ENCODE measurements at regions not wholly inside any gene's neighbourhood (a gene's known extent, or its start where the extent isn't known, plus 50 kb on each side); places are given as distances from the start of the nearest gene placed in this dataset.
"Not testable (repeated sequence)": the region's sequence is repeated elsewhere in the genome, so short reads cannot be mapped to it uniquely, and the experiment has no call there.

DNA sequence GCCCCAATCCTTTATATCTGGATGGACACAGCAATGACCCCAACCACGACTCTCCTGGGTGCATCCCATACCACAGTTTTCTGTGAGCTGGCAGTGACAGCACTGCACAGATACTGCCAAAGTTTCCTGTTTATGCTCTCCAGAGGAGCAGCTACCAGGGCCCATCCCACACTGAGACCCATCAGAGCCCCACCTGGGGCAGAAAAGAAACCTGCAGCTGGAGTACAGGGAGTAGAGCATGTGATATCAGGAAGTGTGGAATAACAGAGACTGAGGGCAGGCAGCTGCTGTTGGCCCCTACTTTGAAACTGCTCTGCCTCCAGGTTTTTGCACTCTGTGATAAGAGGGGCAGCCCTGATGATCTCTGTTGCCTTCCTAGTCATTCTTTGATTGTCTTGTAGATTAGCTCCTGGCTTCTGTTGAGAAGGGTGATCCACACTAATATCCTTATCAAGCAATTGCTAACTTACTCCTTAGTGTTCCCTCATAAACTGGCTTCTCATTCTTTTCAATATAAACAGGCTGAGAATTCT lies 526.3 kb upstream of the TECRL start:
- no peak for TF ChIP-seq LEF1 (IDR thresholded peaks at IDR 0.05; ENCODE audit: borderline replicate concordance)
- TF ChIP-seq, protein P1, sequence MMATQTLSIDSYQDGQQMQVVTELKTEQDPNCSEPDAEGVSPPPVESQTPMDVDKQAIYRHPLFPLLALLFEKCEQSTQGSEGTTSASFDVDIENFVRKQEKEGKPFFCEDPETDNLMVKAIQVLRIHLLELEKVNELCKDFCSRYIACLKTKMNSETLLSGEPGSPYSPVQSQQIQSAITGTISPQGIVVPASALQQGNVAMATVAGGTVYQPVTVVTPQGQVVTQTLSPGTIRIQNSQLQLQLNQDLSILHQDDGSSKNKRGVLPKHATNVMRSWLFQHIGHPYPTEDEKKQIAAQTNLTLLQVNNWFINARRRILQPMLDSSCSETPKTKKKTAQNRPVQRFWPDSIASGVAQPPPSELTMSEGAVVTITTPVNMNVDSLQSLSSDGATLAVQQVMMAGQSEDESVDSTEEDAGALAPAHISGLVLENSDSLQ (IDR thresholded peaks at IDR 0.05), result no peak
- no peak for TF ChIP-seq ARNT (IDR thresholded peaks at IDR 0.05)
- TF ChIP-seq FOXM1 (IDR thresholded peaks at IDR 0.05; ENCODE audit: borderline replicate concordance), result no peak
- TF ChIP-seq CTBP1 (IDR thresholded peaks at IDR 0.05; ENCODE audit: borderline replicate concordance), result no peak
- TF ChIP-seq L3MBTL2 (conservative IDR thresholded peaks at IDR 0.05), result no peak
- TF ChIP-seq ZNF384 (IDR thresholded peaks at IDR 0.05), result no peak
- TF ChIP-seq HDGF (IDR thresholded peaks at IDR 0.05; ENCODE audit: borderline replicate concordance), result no peak
- TF ChIP-seq SP1 (IDR thresholded peaks at IDR 0.05), result no peak
- no peak for TF ChIP-seq NFRKB (IDR thresholded peaks at IDR 0.05)
- TF ChIP-seq FOXK2 (IDR thresholded peaks at IDR 0.05), result no peak
- TF ChIP-seq ELF4 (IDR thresholded peaks at IDR 0.05), result no peak
- TF ChIP-seq TARDBP (IDR thresholded peaks at IDR 0.05), result no peak
- TF ChIP-seq SUZ12 (IDR thresholded peaks at IDR 0.05), result no peak
- TF ChIP-seq FOXA1 (IDR thresholded peaks at IDR 0.05), result no peak
- no peak for TF ChIP-seq BHLHE40 (IDR thresholded peaks at IDR 0.05; ENCODE audit: borderline replicate concordance)
- ChIA-PET POLR2A (no interaction called here), CTCF (no interaction called here)

DNA sequence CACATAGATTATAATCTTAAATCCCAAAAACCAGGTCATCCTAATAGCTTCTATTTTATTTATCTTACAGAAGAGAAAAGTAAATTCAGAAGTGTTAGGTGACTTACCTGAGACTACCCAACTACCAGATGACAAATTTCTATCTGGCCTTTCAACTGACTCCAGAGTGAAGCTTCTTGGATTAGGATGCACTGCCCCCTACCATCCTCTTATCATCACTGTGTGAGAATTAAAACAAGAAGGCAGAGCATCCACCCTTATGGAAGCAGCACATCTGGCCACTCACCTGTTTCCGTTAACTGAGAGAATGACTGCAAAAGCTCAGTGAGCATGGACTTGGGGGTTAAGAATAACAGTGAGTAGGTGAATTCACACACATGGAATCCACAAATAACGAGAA lies 502.6 kb upstream of the TECRL start:
- CTCF ChIA-PET, result no interaction called here
- no peak for DNase-seq (ENCODE audit: extremely low spot score)
- POLR2A ChIA-PET, result no interaction called here

More for the DNA sequence above, 526.3 kb upstream of the TECRL start:
- DNase-seq (ENCODE audit: extremely low spot score), result no peak

DNA sequence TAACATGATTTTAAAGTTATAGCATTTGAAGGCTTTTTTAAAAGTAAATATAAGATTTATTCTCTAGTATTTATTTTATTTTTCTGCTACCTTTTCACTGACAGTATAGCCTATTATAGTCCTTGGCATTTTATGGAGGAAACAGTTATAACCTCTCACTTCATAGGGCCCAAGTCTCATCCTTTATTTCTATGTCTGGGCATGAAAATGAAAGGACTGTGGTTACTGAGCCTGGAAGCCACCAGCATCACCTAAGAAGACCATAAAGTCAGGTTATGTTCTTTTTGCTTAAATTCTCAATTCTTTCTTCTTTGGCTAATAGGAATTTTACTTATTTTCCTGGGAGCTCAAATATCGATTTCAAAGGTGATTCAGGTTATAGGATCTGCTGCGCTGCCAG lies 494.7 kb upstream of the TECRL start:
- CTCF ChIA-PET, result no interaction called here
- POLR2A ChIA-PET, result no interaction called here
- DNase-seq (ENCODE audit: extremely low spot score), result no peak
- TF ChIP-seq NFRKB (IDR thresholded peaks at IDR 0.05), result no peak
- no peak for TF ChIP-seq BHLHE40 (IDR thresholded peaks at IDR 0.05; ENCODE audit: borderline replicate concordance)
- no peak for TF ChIP-seq ELF4 (IDR thresholded peaks at IDR 0.05)
- no peak for TF ChIP-seq FOXM1 (IDR thresholded peaks at IDR 0.05; ENCODE audit: borderline replicate concordance)
- TF ChIP-seq TARDBP (IDR thresholded peaks at IDR 0.05), result no peak
- no peak for TF ChIP-seq L3MBTL2 (conservative IDR thresholded peaks at IDR 0.05)
- TF ChIP-seq SUZ12 (IDR thresholded peaks at IDR 0.05), result no peak
- no peak for TF ChIP-seq FOXK2 (IDR thresholded peaks at IDR 0.05)
- no peak for TF ChIP-seq SP1 (IDR thresholded peaks at IDR 0.05)
- TF ChIP-seq ZNF384 (IDR thresholded peaks at IDR 0.05), result no peak
- TF ChIP-seq ARNT (IDR thresholded peaks at IDR 0.05), result no peak
- TF ChIP-seq, protein P1 (IDR thresholded peaks at IDR 0.05), result no peak
- TF ChIP-seq LEF1 (IDR thresholded peaks at IDR 0.05; ENCODE audit: borderline replicate concordance), result no peak
- TF ChIP-seq HDGF (IDR thresholded peaks at IDR 0.05; ENCODE audit: borderline replicate concordance), result no peak
- TF ChIP-seq FOXA1 (IDR thresholded peaks at IDR 0.05), result no peak
- TF ChIP-seq CTBP1 (IDR thresholded peaks at IDR 0.05; ENCODE audit: borderline replicate concordance), result no peak

More for the DNA sequence above, 502.6 kb upstream of the TECRL start:
- TF ChIP-seq ARNT (IDR thresholded peaks at IDR 0.05) (no peak), FOXK2 (IDR thresholded peaks at IDR 0.05) (no peak), L3MBTL2 (conservative IDR thresholded peaks at IDR 0.05) (no peak), TARDBP (IDR thresholded peaks at IDR 0.05) (no peak)

DNA sequence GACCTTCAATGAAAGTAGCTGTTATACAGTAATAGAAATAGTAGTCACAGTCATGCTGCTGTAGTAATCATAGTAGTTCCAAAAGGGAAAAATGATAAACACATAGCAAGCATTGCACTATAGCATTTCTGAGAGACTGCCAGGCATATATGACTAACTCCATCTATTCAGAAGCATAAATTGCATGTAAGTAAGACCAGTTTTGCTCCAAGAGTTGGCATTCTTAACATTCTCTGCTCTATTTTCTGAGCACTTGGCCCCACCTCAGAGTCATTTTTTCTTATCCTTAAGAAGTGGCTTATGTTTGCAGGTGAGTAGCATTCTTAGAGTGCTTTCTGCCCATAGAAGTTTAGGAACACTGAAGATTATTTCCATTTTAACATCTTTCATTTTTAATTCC lies 490.3 kb upstream of the TECRL start:
- DNase-seq (ENCODE audit: extremely low spot score), result no peak
- TF ChIP-seq, protein P1 (IDR thresholded peaks at IDR 0.05), result no peak
- TF ChIP-seq SP1 (IDR thresholded peaks at IDR 0.05) (no peak), ZNF384 (IDR thresholded peaks at IDR 0.05) (no peak), NFRKB (IDR thresholded peaks at IDR 0.05) (no peak), BHLHE40 (IDR thresholded peaks at IDR 0.05; ENCODE audit: borderline replicate concordance) (no peak), ARNT (IDR thresholded peaks at IDR 0.05) (no peak), SUZ12 (IDR thresholded peaks at IDR 0.05) (no peak)
- ChIA-PET POLR2A (no interaction called here), CTCF (no interaction called here)

DNA sequence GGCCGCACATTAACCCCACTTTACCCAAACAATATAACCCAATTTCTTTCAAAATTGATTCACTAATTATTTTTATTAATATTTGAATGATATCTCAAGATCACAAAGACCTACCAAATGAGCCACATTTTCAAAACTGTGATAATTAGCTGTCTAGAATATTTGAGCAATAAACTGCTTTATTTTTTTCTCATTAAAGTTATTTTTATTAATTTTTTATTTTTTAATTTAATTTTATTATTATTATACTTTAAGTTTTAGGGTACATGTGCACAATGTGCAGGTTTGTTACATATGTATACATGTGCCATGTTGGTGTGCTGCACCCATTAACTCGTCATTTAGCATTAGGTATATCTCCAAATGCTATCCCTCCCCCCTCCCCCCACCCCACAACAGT lies 489.8 kb upstream of the TECRL start:
- DNase-seq (ENCODE audit: extremely low spot score); CTCF ChIA-PET; POLR2A ChIA-PET: not testable (repeated sequence)

DNA sequence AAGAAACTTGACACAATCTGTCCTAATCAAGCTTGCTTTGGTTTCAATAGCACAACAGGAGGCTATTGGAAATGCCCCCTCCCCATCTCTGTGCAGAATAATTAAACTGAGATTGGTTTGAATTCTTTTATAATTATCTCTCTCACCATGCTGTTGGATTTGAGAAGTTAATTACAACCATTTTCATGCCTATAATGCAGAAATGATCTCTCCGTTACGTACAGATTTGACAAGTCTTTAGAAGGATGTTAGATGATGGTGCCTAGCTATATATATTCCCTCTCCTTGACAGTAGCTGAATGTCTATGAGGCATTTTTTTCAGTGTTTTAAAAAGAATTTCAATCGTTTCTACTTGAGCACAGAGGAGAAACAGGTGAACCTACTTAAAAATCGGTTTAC lies 488.4 kb upstream of the TECRL start:
- no peak for TF ChIP-seq ELF4 (IDR thresholded peaks at IDR 0.05)
- TF ChIP-seq, protein P1 (IDR thresholded peaks at IDR 0.05), result no peak
- TF ChIP-seq FOXA1 (IDR thresholded peaks at IDR 0.05), result no peak
- TF ChIP-seq HDGF (IDR thresholded peaks at IDR 0.05; ENCODE audit: borderline replicate concordance), result no peak
- no peak for TF ChIP-seq ZNF384 (IDR thresholded peaks at IDR 0.05)
- TF ChIP-seq CTBP1 (IDR thresholded peaks at IDR 0.05; ENCODE audit: borderline replicate concordance), result no peak
- no peak for TF ChIP-seq FOXM1 (IDR thresholded peaks at IDR 0.05; ENCODE audit: borderline replicate concordance)
- no peak for TF ChIP-seq SUZ12 (IDR thresholded peaks at IDR 0.05)
- TF ChIP-seq LEF1 (IDR thresholded peaks at IDR 0.05; ENCODE audit: borderline replicate concordance), result no peak
- no peak for TF ChIP-seq FOXK2 (IDR thresholded peaks at IDR 0.05)
- no peak for TF ChIP-seq NFRKB (IDR thresholded peaks at IDR 0.05)
- TF ChIP-seq BHLHE40 (IDR thresholded peaks at IDR 0.05; ENCODE audit: borderline replicate concordance), result no peak
- no peak for TF ChIP-seq SP1 (IDR thresholded peaks at IDR 0.05)
- no peak for TF ChIP-seq TARDBP (IDR thresholded peaks at IDR 0.05)
- no peak for TF ChIP-seq ARNT (IDR thresholded peaks at IDR 0.05)
- TF ChIP-seq L3MBTL2 (conservative IDR thresholded peaks at IDR 0.05), result no peak
- ChIA-PET POLR2A (no interaction called here), CTCF (no interaction called here)
- DNase-seq (ENCODE audit: extremely low spot score), result no peak
